PC-9 (cell line): ENCODE measurements at regions not wholly inside any gene's neighbourhood (a gene's known extent, or its start where the extent isn't known, plus 50 kb on each side); places are given as distances from the start of the nearest gene placed in this dataset.

Experiments used
- CTCF ChIP-seq: fragments of 200-600 bp; sonication (generic); conservative IDR thresholded peaks from 2 replicates; pipeline ENCODE4 v1.6.1; 2017; ENCODE audit warnings: mixed run types, antibody characterized with exemption, mild to moderate bottlenecking, moderate library complexity
- EZH2 ChIP-seq: fragments of 200-600 bp; sonication (generic); IDR thresholded peaks from 2 replicates; pipeline ENCODE4 v1.8.0; 2017; ENCODE audit warnings: antibody characterized with exemption, low read depth

DNA sequence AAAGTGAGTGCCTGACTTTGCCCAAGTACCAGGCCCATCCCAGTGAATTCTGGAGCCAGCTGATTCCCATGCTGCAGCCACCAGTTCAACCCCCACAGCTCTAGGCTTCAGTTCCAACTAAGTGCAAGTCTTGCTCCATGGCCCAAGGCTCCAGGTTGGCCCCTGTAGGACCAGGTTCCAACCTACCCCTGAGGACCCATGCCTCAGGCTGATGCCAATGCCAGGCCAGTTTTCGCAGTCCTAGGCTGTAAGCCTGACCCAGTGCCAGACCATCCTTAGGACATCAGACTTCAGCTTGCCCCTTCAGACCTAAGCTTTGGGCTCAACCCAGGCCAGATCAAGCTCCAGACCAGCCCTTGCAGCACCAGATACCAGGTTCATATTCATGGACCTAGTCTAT, 352.6 kb downstream of the FSCB start:
- TF ChIP-seq CTCF (no peak), EZH2 (no peak)
